ENCODE measurements at regions not wholly inside any gene's neighbourhood (a gene's known extent, or its start where the extent isn't known, plus 50 kb on each side); places are given as distances from the start of the nearest gene placed in this dataset.

GRCh38 chr3:176766862-176767261 lies 430.4 kb downstream of the TBL1XR1 start:
- CTCF ChIA-PET, result no interaction called here
- POLR2A ChIA-PET, result no interaction called here
- no peak for TF ChIP-seq CTCF (IDR thresholded peaks at IDR 0.05; ENCODE audit: control extremely low read depth, extremely low read depth, low read depth, missing control alignments)
- no peak for DNase-seq (ENCODE audit: extremely low spot score)

GRCh38 chr3:176765382-176765900 lies 431.8 kb downstream of the TBL1XR1 start:
- no peak for TF ChIP-seq CTCF (IDR thresholded peaks at IDR 0.05; ENCODE audit: control extremely low read depth, extremely low read depth, low read depth, missing control alignments)
- ChIA-PET POLR2A (no interaction called here), CTCF (no interaction called here)
- DNase-seq (ENCODE audit: extremely low spot score), result no peak

- POLR2A ChIA-PET, result no interaction called here
- CTCF ChIA-PET, result no interaction called here
- DNase-seq (ENCODE audit: extremely low spot score), result no peak
- no peak for TF ChIP-seq CTCF (IDR thresholded peaks at IDR 0.05; ENCODE audit: control extremely low read depth, extremely low read depth, low read depth, missing control alignments)
Measured at GRCh38 chr3:176759815-176760506, 437.3 kb downstream of the TBL1XR1 start.

GRCh38 chr3:176757429-176757828 lies 439.9 kb downstream of the TBL1XR1 start:
- CTCF ChIA-PET, result no interaction called here
- POLR2A ChIA-PET, result no interaction called here
- DNase-seq (ENCODE audit: extremely low spot score), result no peak
- no peak for TF ChIP-seq CTCF (IDR thresholded peaks at IDR 0.05; ENCODE audit: control extremely low read depth, extremely low read depth, low read depth, missing control alignments)

GRCh38 chr3:176755977-176756376 lies 441.3 kb downstream of the TBL1XR1 start:
- TF ChIP-seq CTCF (IDR thresholded peaks at IDR 0.05; ENCODE audit: control extremely low read depth, extremely low read depth, low read depth, missing control alignments), result no peak
- ChIA-PET POLR2A (no interaction called here), CTCF (no interaction called here)

GRCh38 chr3:176755552-176755951 lies 441.7 kb downstream of the TBL1XR1 start:
- ChIA-PET CTCF (interaction anchor here (0.7 to 0.9 kb wide), 2 partner anchors 18 to 22 kb away, joined by 3 to 4 read pairs; no protein-coding TSS in a partner anchor), POLR2A (no interaction called here)
- DNase-seq (ENCODE audit: extremely low spot score), result no peak
- TF ChIP-seq CTCF (IDR thresholded peaks at IDR 0.05; ENCODE audit: control extremely low read depth, extremely low read depth, low read depth, missing control alignments), result no peak

More at GRCh38 chr3:176755977-176756376, 441.3 kb downstream of the TBL1XR1 start:
- no peak for DNase-seq (ENCODE audit: extremely low spot score)
